Cardiac septum (tissue), 1 donor: ENCODE measurements at regions not wholly inside any gene's neighbourhood (a gene's known extent, or its start where the extent isn't known, plus 50 kb on each side); places are given as distances from the start of the nearest gene placed in this dataset.

ENCODE experiments used
- DNase-seq: peaks from one replicate; pipeline ENCODE4 v3.0.0-alpha.2; 2020; ENCODE audit warnings: low spot score
- intact Hi-C: fragments of 100-400 bp; cut with DNase I; formaldehyde crosslinking; loops from one replicate; pipeline ENCODE4 v1.14.0; 2022
- donor health status: DM: no; HTN: no; CAD: no.

DNA sequence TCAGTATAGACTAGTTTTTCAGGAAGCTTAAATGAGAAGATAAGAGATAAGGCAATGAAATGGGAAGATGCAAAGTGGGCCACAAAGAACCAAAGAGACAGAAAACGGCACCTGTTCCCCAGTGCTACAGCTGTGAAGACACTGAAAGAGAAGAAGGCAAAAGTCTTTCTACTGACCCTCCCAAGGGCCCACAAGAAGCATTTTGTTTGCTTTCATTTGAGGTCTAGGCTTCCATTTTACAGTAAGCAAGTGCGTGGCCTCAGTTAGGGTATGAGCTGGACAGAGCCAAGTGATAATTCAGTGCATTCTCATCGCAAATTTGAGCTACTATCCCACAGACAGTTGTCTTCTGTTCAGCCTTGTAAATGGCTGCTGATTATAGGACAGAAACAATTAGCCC is 53.4 kb upstream of the STK17B start:
- intact Hi-C loops: no loop called here
- no peak for DNase-seq

DNA sequence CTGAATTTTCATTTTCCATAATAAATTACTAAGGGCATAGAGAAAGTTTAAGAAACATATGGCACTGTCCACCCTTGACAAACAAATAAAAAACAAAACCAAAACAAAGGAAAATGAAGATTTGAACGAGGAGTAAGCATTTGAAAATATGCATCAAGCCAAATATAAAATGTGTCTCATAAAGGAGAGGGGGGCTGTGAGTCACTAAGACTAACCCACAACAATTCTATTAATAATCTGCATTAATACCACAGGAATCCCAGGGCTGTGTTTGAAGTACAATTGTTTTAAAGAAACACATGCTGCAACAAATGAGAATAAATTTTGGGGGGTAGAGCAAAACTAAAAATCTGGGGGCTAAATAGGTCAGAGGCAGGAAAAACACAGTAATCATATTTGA is 53.8 kb upstream of the STK17B start:
- intact Hi-C loops: no loop called here
- DNase-seq: no peak

DNA sequence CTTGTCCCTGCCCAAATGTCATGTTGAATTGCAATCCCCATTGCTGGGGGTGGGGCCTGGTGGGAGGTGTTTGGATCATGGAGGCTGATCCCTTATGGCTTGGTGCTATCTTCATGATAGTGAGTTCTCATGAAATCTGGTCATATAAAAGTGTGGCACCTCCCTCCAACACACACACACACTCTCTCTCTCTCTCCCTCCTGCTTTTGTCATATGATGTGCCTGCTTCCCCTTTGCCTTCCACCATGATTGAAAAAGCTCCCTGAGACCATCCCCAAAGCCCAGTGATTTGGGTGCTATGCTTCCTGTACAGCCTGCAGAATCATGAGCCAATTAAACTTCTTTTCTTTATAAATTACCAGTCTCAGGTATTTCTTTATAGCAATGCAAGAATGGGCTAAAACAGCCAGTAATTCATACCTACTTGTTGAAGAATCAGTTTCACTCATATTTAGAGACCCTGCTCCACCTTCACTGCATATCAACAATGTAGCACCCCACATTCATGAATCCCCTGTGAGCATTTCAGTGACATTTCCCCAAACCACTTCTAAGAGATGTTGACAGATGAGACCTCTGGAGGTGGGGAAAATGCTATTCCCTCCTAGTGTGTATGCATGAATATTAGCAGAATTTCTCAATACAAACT is 54.8 kb upstream of the STK17B start:
- intact Hi-C loops: no loop called here

DNA sequence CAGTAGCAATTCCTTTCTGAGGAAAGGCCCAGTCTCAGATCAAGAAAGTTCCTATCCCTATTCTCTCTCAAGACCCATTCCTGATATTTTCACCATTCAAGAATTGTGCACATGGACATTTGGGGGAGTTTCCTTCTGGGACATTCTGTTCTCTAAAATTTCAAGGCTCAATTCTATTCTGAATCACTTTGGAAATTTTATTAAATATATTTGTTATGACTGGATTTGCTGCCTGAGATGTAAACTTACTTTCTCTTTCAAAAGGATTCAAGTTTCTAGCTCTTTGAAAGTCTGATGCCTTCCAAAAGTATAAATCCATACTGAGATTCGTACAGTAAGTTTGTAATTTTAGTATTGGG is 55.3 kb upstream of the STK17B start:
- intact Hi-C loops: no loop called here
- no peak for DNase-seq

More for the DNA sequence above, 54.8 kb upstream of the STK17B start:
- DNase-seq: no peak

DNA sequence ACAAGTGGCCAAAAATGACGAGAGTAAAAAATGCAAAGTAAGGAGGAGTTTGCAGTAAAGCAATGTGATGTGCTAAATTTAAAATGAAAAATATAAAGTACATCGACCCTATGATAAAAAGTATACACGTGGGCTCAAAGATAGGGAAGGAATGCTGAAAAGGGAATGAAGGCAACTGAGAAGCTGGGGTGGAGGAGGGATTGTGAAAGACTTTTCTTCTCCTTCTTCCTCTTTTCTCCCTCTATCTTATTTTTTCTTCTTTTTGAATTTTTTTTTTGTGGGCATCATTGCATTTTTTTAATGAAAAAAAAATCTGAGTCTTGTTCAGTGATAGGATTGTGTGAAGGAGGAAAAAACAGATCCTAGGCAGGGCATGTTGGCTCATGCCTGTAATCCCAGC is 57.6 kb upstream of the STK17B start:
- intact Hi-C loops: no loop called here

DNA sequence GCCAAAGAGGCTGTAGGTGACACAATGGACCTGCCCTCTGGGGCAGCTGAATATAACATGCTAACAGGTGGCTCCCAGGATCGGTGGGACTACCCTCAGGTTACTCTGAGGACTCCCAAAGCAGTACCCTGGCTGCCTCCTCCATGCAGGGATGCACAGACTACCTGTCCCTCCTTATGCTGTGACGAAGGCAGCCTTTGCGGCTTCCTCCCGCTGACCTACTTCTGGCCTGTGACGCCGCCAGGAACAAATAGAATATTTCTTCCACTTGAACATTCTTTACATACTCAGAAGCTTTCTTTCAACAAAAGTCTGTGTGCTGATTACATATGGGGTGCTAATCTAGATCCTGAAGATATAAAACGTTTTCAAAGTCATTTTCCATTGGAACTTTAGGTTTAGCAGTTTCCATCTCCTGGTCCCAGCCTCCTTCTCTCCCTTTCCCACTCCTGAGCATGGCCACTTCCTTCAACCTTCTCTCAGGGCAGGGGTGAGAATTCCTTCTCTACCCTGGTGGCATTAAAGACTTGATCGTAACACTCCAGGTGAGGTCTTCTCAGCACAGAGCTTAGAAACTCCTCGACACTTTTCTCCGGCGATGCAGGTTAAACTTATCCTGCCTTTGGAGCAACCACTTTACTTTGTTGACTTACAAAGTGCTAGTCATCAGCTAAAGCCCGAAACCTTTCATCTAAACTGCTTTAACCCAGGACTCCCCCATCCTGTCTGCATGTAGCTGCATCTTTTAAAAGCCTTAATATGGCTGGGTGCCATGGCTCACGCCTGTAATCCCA is 58.9 kb upstream of the STK17B start:
- intact Hi-C loops: no loop called here

More for the DNA sequence above, 57.6 kb upstream of the STK17B start:
- no peak for DNase-seq

GRCh38 chr2:196233021-196233804 is 61.8 kb upstream of the STK17B start:
- DNase-seq: no peak
- intact Hi-C loops: no loop called here

More for the DNA sequence above, 58.9 kb upstream of the STK17B start:
- DNase-seq: no peak

DNA sequence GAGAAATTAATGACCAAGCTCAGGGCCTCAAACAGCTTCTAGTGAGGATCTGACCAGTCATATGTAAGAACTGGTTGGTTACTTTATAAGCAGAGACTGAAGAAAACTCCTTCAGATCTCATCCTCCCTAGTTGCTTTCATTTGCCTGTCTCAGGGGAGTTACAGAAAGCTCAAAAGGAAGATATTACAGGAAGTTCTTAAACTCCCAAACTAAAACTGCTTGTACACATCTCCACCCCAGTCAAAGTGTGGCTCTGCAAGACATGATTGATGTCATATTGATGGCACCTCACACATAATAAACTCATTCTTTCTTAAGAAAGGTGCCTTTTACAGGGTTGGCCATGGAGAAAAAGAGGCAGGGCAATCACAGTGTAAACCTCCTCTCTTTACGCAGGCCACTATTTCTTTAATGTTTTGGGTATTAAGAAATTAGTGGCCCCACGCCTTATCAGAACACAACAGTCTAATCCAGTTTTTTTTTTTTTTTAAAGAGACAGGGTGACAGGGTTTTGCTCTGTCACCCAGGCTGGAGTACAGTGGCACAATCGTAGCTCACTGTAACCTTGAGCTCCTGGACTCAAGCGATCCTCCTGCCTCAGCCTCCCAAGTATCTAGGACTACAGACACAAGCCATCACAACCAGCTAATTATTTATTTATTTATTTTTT is 62.6 kb upstream of the STK17B start:
- intact Hi-C loops: no loop called here
- no peak for DNase-seq

GRCh38 chr2:196234672-196235071 is 63.3 kb upstream of the STK17B start:
- intact Hi-C loops: no loop called here
- no peak for DNase-seq

- DNase-seq: no peak
- intact Hi-C loops: no loop called here
Measured at GRCh38 chr2:196238836-196239380, 67.5 kb upstream of the STK17B start.

DNA sequence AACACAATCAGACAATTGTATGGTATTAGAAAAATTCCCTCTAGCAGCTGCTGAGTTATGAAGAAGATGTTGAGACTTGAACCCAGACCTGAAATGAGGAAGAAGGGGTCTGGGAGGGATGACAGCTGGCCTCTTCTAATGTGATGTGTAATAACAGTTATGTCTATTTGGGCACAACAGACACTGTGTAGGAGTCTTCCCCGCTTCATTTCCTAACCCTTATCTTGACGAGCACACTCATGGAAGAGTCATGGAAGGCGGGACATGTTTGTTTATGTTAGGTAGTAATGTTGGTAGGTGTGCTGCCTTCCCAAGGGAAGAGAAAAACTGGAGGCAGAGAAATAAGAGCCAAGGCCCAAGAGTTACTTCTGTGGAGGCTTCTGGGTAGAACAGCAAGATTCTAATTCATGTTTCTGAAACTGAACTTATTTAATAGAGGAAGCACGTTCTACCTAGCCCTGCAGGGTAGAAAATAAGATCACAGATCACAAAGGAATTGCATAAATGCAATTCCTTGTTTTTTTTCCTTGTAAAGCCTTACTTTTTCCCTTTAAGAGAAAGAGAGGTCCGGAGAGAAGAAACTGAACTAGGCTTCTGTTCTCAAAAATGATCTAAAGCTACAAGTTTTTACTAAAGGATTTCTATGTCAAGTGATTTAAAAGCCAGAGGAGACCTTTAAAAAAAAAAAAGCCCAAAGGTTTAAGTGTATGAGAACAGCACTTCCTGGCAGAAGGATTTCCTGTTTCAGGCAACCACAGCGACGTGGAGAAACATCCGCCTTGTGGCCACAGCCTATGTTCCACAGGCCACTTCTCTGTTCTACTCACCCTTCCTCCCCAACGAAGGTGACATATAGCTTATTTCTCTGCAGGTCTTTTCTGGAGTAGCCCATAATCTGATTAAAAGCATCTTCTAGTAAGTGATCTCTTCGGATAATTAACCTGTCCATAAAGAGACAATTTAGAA is 68.5 kb upstream of the STK17B start:
- intact Hi-C loops: no loop called here
- DNase-seq: peak; percentile 90

DNA sequence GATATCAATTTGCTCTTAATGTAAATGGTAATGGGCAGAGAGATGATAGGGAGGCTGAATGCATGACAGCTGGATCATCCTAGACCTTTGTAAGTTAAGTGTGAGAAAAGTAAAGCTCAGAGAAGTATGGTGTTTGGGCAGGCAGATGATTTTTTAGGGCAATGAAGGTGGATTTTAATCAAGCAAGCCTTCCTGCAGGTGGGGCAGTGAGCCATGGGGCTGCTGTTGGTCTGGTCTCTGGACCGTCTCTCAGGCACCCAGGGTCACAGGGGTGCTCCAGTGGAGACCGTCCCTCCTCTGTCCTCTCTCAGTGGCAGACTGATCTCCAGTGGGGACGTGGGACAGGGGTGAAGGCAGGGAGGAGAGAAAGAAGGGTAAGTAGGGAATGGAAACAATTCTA is 69.8 kb upstream of the STK17B start:
- intact Hi-C loops: no loop called here
- DNase-seq: no peak

DNA sequence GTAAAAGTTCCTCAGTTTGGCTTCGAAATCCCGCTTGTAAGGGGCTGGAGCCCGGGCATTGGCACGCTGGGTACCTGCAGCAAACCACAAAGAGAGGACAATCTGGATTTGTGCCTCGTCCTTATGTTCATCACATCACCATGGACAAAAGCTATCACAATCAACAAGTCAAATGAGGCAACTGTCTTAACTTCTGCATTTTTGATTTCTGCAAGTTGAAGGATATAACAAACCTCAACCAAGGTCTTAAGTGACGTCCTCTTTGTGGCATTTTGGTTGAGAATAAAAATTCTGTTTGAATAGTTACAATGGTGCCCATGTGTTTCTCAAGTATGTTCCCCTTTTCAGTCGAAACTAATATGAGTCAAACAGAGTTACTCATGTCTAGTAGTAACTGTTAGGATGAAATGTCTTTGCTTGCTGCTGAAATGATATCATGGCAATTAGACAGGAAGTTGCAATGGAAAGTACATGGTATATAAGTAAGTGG is 70.8 kb upstream of the STK17B start:
- intact Hi-C loops: no loop called here
- DNase-seq: no peak

GRCh38 chr2:196244516-196244915 is 73.1 kb upstream of the STK17B start:
- intact Hi-C loops: no loop called here
- no peak for DNase-seq

GRCh38 chr2:196244966-196245365 is 73.6 kb upstream of the STK17B start:
- DNase-seq: no peak
- intact Hi-C loops: no loop called here

DNA sequence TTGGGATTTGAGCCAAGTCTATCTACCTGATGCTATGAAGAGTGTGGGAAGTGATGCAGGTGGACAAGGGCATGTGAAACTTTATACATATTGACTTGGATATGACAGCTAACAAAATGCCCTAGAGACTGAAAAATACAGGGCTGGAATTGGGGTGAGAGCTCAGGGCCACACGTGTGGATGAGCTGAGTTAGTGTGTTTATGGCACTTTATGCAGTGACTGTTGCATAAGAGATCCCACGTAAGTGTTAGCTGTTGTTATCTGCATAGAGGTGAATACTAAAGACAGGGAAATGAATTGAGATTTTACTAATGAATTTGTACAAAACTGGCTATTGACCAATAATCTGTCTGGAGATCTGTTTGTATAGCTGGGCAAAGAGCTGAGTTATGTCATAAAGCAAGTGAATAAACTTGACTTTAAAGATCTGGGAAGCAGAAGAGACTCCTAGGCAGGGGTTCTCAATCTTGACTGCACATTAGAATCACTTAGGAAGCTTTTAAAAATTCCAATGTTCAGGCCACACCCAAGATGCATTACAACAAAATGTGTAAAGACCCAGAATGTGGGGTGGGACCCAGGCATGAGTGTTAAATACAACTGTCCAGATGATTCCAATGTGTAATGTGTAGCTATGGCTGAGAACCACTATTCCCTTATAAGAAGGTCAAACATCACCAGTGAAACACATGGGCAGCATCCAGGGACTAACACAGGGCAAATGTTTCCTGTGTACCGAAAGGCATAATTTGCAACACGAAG is 74.2 kb upstream of the STK17B start:
- DNase-seq: no peak
- intact Hi-C loops: no loop called here

DNA sequence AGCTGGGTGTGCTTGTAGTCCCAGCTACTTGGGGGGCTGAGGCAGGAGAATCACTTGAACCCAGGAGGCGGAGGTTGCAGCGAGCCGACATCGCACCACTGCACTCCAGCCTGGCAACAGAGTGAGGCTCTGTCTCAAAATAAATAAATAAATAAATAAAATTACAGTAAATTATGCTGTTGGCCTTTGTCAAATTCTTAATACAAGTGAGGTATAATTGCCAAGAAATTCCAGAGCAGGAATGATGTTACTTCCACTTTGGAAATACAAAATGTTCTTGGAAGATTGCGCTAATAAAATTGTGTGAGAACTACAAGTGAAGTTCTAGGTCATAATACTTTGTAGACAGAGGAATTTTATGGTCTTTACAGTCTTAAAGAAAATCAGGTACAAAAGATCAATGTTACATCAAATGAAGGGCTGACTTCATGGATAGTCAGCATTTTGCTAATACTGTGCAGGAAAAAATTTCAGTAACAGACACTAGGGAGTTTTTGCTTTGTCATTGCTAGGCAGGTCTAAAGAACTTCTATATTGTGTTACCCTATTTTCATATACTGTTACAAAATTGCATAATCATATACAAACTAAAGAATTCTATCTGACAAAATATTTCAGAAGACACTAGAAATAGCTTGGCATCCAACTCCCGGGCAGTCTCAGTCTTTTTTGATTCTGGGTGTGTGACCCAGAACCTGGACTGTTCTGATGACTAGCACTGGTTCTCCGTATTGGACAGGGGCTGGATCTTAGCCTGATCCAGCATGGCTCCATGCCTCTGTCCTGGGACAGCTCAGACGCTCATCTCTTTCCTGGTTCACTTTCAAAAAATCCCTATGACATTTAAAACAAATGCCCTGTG is 76.0 kb upstream of the STK17B start:
- intact Hi-C loops: no loop called here

More for the DNA sequence above, 76.0 kb upstream of the STK17B start:
- no peak for DNase-seq
